SK-N-SH (cell line): ENCODE measurements at regions not wholly inside any gene's neighbourhood (a gene's known extent, or its start where the extent isn't known, plus 50 kb on each side); places are given as distances from the start of the nearest gene placed in this dataset.

Source experiments
- EZH2phosphoT487 ChIP-seq: fragments of 200-600 bp; sonication (generic); IDR thresholded peaks from 2 replicates; pipeline ENCODE4 v1.6.1; 2017; ENCODE audit warnings: low read depth, mixed run types, mild to moderate bottlenecking, antibody characterized with exemption, moderate library complexity, borderline replicate concordance
- FOSL2 ChIP-seq: IDR thresholded peaks from 2 replicates; pipeline ENCODE4 v1.4.0; 2012; ENCODE audit warnings: low read depth, mild to moderate bottlenecking, moderate library complexity, borderline replicate concordance
- GABPA ChIP-seq: IDR thresholded peaks from 2 replicates; pipeline ENCODE4 v1.4.0; 2012; ENCODE audit warnings: low read depth, mild to moderate bottlenecking
- IRF3 ChIP-seq: fragments of 150-350 bp; IDR thresholded peaks from 2 replicates; pipeline ENCODE4 v1.6.1; 2016; ENCODE audit warnings: mild to moderate bottlenecking, low read depth, low read length
- MAX ChIP-seq: IDR thresholded peaks from 2 replicates; pipeline ENCODE4 v1.4.0; 2012; ENCODE audit warnings: low read depth
- NFIC ChIP-seq: IDR thresholded peaks from 2 replicates; pipeline ENCODE4 v1.4.0; 2012; ENCODE audit warnings: borderline replicate concordance
- RCOR1 ChIP-seq: fragments of 150-350 bp; IDR thresholded peaks from 2 replicates; pipeline ENCODE4 v1.6.1; 2017; ENCODE audit warnings: antibody characterized with exemption, low read length
- RFX5 ChIP-seq: IDR thresholded peaks from 2 replicates; pipeline ENCODE4 v1.6.1; 2012; ENCODE audit warnings: mild to moderate bottlenecking, improper control_type of control experiment, low read length
- TCF12 ChIP-seq: IDR thresholded peaks from 2 replicates; pipeline ENCODE4 v1.4.0; 2012

GRCh38 chr5:178780581-178781498, 50.4 kb upstream of the ZNF354A start (continued):
- no peak for TF ChIP-seq IRF3
- TF ChIP-seq NFIC = no peak
- TF ChIP-seq RCOR1 = no peak
- TF ChIP-seq MAX = no peak
- TF ChIP-seq GABPA = no peak
- no peak for TF ChIP-seq TCF12
- no peak for TF ChIP-seq EZH2phosphoT487
- no peak for TF ChIP-seq RFX5
- TF ChIP-seq FOSL2 = no peak
